SK-N-MC (cell line): ENCODE measurements at regions not wholly inside any gene's neighbourhood (a gene's known extent, or its start where the extent isn't known, plus 50 kb on each side); places are given as distances from the start of the nearest gene placed in this dataset.

Source experiments
- EZH2 ChIP-seq: fragments of 200-600 bp; sonication (generic); IDR thresholded peaks from one replicate; pipeline ENCODE4 v1.6.1; 2017; ENCODE audit warnings: antibody characterized with exemption
- FOXP2 ChIP-seq: optimal IDR thresholded peaks from 2 replicates; pipeline ENCODE3; 2011; ENCODE audit warnings: mild to moderate bottlenecking, moderate library complexity; ENCODE audit not compliant: insufficient read depth; ENCODE audit errors: extremely low read length, control extremely low read depth
- POLR2AphosphoS5 ChIP-seq: IDR thresholded peaks from 2 replicates; pipeline ENCODE4 v1.6.1; 2012; ENCODE audit warnings: mild to moderate bottlenecking, low read depth, low read length, borderline replicate concordance

DNA sequence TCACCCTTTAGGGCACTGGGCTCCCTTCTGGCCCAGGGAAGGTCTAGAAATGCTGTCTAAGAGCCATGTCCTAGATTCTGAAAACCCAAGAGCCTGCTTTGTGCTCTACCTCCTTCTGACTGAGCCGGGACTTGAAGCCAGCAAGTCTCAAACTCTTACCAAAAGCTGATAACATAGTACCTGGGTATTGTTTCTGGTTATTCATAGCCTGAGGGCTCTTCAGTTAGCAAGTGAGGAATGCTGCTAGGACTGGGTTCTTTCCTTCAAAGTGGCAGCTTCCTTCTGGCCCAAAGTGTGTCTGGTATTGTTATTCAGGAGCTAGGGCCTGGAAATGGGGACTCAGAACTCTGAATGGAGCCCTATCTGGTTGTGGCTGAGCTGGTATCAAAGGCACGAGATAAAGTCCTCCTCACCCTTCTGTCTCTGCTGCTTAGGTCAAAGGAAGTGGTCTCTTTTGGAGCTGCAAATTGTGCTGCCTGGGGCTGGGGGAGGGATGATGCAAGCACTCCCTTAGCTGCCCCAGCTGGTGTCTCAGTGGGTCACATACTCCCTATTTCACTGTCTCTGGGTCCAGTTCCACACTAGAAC is 696.0 kb upstream of the CCDC179 start:
- no peak for TF ChIP-seq POLR2AphosphoS5
- no peak for TF ChIP-seq FOXP2
- no peak for TF ChIP-seq EZH2
